Activated CD8-positive, alpha-beta T cell treated with anti-CD3 and anti-CD28 coated beads for 36 hours (primary cell): ENCODE measurements at regions not wholly inside any gene's neighbourhood (a gene's known extent, or its start where the extent isn't known, plus 50 kb on each side); places are given as distances from the start of the nearest gene placed in this dataset.
"Not testable (repeated sequence)": the region's sequence is repeated elsewhere in the genome, so short reads cannot be mapped to it uniquely, and the experiment has no call there.

Source experiments
- ATAC-seq: fragments of 200-7000 bp; cut with Tn5 transposase; one replicate; pipeline ENCODE4 v1.10.0; 2021; ENCODE audit warnings: mild to moderate bottlenecking, moderate library complexity
- CTCF ChIA-PET: fragments of 350-600 bp; sonication (Branson Sonifier 250); formaldehyde crosslinking; loops from one replicate; lab custom pipeline; 2021; ENCODE audit warnings: antibody characterized with exemption; lab: Charles Lee
- POLR2A ChIA-PET: fragments of 350-600 bp; sonication (Branson Sonifier 250); formaldehyde crosslinking; loops from one replicate; lab custom pipeline; 2021; ENCODE audit warnings: antibody characterized with exemption; lab: Charles Lee
- DNase-seq: peaks from one replicate; pipeline ENCODE4 v3.0.0-alpha.2; 2020
- H3K27ac Mint-ChIP-seq: one replicate; pipeline ENCODE4 v1.8.0; 2021; ENCODE audit warnings: mild to moderate bottlenecking, mixed read lengths
- H3K27me3 Mint-ChIP-seq: one replicate; pipeline ENCODE4 v1.8.0; 2021; ENCODE audit warnings: mixed read lengths
- H3K36me3 Mint-ChIP-seq: one replicate; pipeline ENCODE4 v1.8.0; 2021; ENCODE audit warnings: low read depth, mixed read lengths
- H3K4me1 Mint-ChIP-seq: one replicate; pipeline ENCODE4 v1.8.0; 2021; ENCODE audit warnings: low read depth, mixed read lengths
- H3K4me3 Mint-ChIP-seq: one replicate; pipeline ENCODE4 v1.8.0; 2021; ENCODE audit warnings: mild to moderate bottlenecking, moderate library complexity, mixed read lengths
- H3K9me3 Mint-ChIP-seq: one replicate; pipeline ENCODE4 v1.8.0; 2021; ENCODE audit warnings: mixed read lengths
- intact Hi-C: fragments of 100-400 bp; cut with micrococcal nuclease; formaldehyde crosslinking; loops from one replicate; pipeline ENCODE4 v1.10.0; 2022
- TF ChIP-seq, protein P1 (sequence below): fragments of 200-600 bp; IDR thresholded peaks from one replicate; pipeline ENCODE4 v1.8.0; 2022; ENCODE audit warnings: antibody characterized with exemption, mild to moderate bottlenecking

DNA sequence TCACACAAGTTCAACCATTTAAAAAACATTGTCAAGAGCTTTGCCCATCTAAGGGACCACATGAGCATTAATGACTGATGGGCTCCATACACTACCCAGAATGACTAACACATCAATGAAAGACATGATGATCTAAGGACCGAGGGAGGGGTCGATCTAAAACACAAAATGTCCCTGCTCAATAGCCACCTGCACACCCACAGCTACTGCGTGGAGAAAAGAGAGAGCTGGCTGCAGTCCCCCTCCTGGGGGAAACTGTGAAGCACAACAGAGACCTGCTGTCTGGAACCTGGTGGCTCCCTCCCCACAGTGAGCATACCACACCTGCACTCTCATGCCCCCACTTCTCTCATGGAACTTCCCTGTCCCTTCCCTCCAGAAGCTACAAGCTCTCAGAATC is 130.1 kb upstream of the ERG start:
- TF ChIP-seq, protein P1, sequence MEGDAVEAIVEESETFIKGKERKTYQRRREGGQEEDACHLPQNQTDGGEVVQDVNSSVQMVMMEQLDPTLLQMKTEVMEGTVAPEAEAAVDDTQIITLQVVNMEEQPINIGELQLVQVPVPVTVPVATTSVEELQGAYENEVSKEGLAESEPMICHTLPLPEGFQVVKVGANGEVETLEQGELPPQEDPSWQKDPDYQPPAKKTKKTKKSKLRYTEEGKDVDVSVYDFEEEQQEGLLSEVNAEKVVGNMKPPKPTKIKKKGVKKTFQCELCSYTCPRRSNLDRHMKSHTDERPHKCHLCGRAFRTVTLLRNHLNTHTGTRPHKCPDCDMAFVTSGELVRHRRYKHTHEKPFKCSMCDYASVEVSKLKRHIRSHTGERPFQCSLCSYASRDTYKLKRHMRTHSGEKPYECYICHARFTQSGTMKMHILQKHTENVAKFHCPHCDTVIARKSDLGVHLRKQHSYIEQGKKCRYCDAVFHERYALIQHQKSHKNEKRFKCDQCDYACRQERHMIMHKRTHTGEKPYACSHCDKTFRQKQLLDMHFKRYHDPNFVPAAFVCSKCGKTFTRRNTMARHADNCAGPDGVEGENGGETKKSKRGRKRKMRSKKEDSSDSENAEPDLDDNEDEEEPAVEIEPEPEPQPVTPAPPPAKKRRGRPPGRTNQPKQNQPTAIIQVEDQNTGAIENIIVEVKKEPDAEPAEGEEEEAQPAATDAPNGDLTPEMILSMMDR: no peak
- Mint-ChIP-seq H3K27me3 (no peaks in the 10 kb centered on the region), H3K27ac (no peak overlapping the region), H3K4me1 (no peaks in the 10 kb centered on the region), H3K36me3 (no peaks in the 10 kb centered on the region), H3K9me3 (peaks cover 4% of the 10 kb centered on the region), H3K4me3 (no peak overlapping the region)
- intact Hi-C loops: no loop called here
- POLR2A ChIA-PET: interaction anchor here (0.6 kb wide), 1 partner anchor 22 kb away, joined by 3 read pairs; no protein-coding TSS in a partner anchor
- DNase-seq (no peak), ATAC-seq (no peak)
- CTCF ChIA-PET: no interaction called here

DNA sequence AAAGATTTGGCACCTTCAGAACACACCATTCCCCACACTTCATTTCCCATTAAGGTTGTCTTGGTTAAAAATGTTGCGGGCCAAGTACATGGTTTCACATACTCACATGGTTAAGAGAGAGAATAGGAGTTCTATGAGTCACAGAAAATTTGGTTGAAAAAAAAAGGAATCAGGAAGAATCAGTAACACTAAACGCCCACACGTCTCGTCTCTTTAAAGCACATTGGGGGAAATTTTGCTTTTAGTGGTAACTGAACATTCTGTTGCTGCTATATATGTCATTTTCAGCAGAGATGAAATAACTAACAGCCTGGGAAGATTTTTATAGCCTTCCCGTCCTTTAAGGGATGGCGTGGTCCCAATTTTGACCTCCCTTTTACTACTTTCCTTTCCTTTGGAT is 132.9 kb upstream of the ERG start:
- Mint-ChIP-seq H3K27me3 (peaks cover 2% of the 10 kb centered on the region), H3K36me3 (no peaks in the 10 kb centered on the region), H3K27ac (no peak overlapping the region), H3K9me3 (peaks cover 8% of the 10 kb centered on the region), H3K4me1 (no peaks in the 10 kb centered on the region), H3K4me3 (no peak overlapping the region)
- TF ChIP-seq, protein P1: no peak
- intact Hi-C loops: no loop called here
- ATAC-seq: no peak
- DNase-seq: no peak
- ChIA-PET CTCF (no interaction called here), POLR2A (no interaction called here)

DNA sequence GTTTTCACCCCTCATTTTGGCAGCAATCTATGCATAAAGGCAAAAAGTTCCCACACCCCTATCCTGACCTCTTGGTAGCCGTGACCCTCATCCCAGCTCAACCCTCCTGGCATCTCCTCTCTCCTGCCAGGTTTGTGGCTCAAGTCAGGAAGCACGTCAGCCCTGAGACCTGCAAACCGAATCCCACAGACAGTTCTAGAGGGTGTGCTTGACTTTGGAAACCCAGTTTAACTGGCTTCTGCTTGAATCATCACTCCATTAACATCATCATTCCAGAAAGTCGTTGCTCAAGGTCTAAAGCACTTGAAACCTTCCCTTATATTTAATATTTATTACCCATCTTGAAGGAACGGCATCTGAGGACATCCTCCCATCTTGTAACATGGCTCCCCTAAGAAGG is 133.4 kb upstream of the ERG start:
- TF ChIP-seq, protein P1: no peak
- no peak for DNase-seq
- peaks cover 2% of the 10 kb centered on the region for H3K27me3 Mint-ChIP-seq
- ChIA-PET CTCF (interaction anchor here (0.6 kb wide), 1 partner anchor 121 kb away, joined by 3 read pairs; no protein-coding TSS in a partner anchor), POLR2A (no interaction called here)
- ATAC-seq: no peak
- H3K4me3 Mint-ChIP-seq: no peak overlapping the region
- H3K9me3 Mint-ChIP-seq: peaks cover 8% of the 10 kb centered on the region
- no peaks in the 10 kb centered on the region for H3K4me1 Mint-ChIP-seq
- intact Hi-C loops: no loop called here
- H3K27ac Mint-ChIP-seq: no peak overlapping the region
- no peaks in the 10 kb centered on the region for H3K36me3 Mint-ChIP-seq

DNA sequence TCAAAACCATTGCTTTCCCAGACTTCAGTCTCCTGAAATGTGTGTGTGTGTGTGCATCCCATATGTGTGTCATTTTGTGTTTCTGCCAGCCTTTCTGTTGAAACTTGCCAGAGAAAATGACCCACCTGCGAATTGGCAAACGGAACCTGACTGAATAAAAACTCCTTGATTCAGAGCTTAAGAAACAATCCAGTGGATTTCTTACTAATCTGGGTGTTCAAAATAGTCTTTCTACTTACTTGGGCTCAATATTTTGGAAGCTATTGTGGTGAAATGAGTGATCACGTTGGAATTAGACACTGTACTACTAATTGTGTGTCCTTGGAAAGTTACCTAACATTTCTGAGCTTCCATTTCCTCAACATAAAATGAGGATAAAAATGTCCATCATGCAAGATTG is 138.9 kb upstream of the ERG start:
- intact Hi-C loops: no loop called here

DNA sequence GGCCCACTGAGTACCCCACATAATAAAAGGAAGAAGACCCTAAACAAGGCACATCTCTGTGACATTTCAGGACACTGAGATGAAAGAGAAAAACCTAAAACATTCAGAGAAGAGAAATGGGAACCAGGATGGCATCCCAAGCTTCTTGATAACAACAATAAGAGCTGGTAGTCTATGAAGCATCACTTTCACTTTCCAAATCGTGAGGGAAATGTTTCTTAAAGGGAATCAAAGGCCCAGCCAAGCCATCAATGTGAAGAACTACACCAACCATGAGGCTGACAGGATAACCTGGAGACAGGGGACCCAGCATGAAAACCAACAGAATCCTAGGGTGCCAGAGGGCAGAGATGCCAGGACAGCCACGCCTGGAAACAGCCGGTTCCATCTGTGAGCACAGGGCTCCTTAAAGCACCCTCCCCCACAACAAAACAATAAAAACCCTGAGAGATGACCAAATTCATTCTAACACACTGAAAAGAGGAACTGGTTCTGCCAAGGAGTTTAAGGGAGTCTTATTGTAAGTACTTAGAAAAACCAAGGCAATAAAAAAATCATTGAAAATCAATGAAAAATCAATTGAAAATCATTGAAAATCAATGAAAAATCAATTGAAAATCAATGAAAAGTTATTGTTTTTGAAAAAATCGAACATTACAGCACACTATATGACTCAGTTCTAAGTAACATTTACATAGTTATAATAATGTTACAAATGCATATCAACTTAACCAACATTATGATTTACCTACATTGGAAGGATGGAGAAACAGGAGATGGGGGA is 141.5 kb upstream of the ERG start:
- ChIA-PET CTCF (no interaction called here), POLR2A (no interaction called here)
- intact Hi-C loops: no loop called here
- DNase-seq (no peak), ATAC-seq (no peak)
- Mint-ChIP-seq H3K4me1 (peaks cover 6% of the 10 kb centered on the region), H3K27me3 (peaks cover 16% of the 10 kb centered on the region), H3K27ac (no peak overlapping the region), H3K36me3 (peaks cover 5% of the 10 kb centered on the region), H3K4me3 (no peak overlapping the region), H3K9me3 (peaks cover 11% of the 10 kb centered on the region)
- TF ChIP-seq, protein P1: no peak

More for the DNA sequence above, 138.9 kb upstream of the ERG start:
- Mint-ChIP-seq H3K36me3 (peaks cover 5% of the 10 kb centered on the region), H3K4me3 (no peak overlapping the region), H3K9me3 (peaks cover 11% of the 10 kb centered on the region), H3K27me3 (peaks cover 14% of the 10 kb centered on the region), H3K27ac (no peak overlapping the region), H3K4me1 (peaks cover 6% of the 10 kb centered on the region)
- no peak for ATAC-seq
- POLR2A ChIA-PET: no interaction called here
- TF ChIP-seq, protein P1: no peak
- DNase-seq: no peak
- CTCF ChIA-PET: no interaction called here

DNA sequence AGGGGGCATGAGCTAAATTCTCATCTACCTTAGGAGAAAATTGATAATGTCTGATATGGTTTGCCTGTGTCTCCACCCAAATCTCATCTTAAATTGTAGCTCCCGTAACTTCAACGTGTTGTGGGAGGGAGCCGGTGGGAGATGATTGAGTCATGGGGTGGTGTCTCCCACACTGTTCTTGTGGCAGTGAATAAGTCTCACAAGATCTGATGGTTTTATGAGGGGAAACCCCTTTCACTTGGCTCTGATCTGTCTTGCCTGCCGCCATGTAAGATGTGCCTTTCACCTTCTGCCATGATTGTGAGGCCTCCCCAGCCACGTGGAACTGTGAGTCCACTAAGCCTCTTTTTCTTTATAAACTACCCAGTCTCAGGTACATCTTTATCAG is 142.1 kb upstream of the ERG start:
- POLR2A ChIA-PET, ATAC-seq, DNase-seq, H3K36me3 Mint-ChIP-seq, CTCF ChIA-PET, H3K27ac Mint-ChIP-seq, H3K4me1 Mint-ChIP-seq, intact Hi-C loops, H3K4me3 Mint-ChIP-seq: not testable (repeated sequence)
- H3K9me3 Mint-ChIP-seq: peaks cover 11% of the 10 kb centered on the region
- peaks cover 16% of the 10 kb centered on the region for H3K27me3 Mint-ChIP-seq
